Endothelial cell of umbilical vein (primary cell): ENCODE measurements at regions not wholly inside any gene's neighbourhood (a gene's known extent, or its start where the extent isn't known, plus 50 kb on each side); places are given as distances from the start of the nearest gene placed in this dataset.

Experiments
- BruUV-seq: library from RNA; stranded (reverse); fragments of 400-500 nt; replicated peaks from 2 replicates; lab custom pipeline; 2021; lab: Mats Ljungman, UMichigan
- CTCF ChIA-PET: fragments of 300-600, 350-600 bp; sonication (Branson Sonifier 250); formaldehyde crosslinking; loops from one replicate; lab custom pipeline; 2021; ENCODE audit warnings: antibody characterized with exemption, inconsistent platforms; lab: Charles Lee
- POLR2A ChIA-PET: fragments of 300-600, 350-600 bp; sonication (Branson Sonifier 250); formaldehyde crosslinking; loops from one replicate; lab custom pipeline; 2021; ENCODE audit warnings: antibody characterized with exemption, inconsistent platforms; lab: Charles Lee
- DNase-seq: peaks from one replicate; pipeline ENCODE4 v3.0.0-alpha.2; 2011; ENCODE audit warnings: low read depth, low spot score
- FAIRE-seq: peaks from 2 replicates; lab custom pipeline; 2011; peaks lifted over from hg19 to GRCh38; lab: Jason Lieb, UNC
- H2AFZ ChIP-seq: 2 replicates; pipeline ENCODE4 v1.6.0; 2012; ENCODE audit warnings: low read depth, low read length, control low read depth, inconsistent platforms
- H3K27ac ChIP-seq: 2 replicates; pipeline ENCODE4 v1.5.1; 2011; ENCODE audit warnings: low read depth, mild to moderate bottlenecking, control low read depth, low read length, moderate library complexity; ENCODE audit not compliant: insufficient read depth
- H3K27me3 ChIP-seq, 2 experiments: 2 replicates each; pipeline versions ENCODE4 v1.6.0 to v1.6.1; 2011; ENCODE audit warnings: low read length in 2 of 2, mixed read lengths in 1 of 2; ENCODE audit not compliant: control insufficient read depth in 2 of 2, insufficient read depth in 2 of 2
- H3K36me3 ChIP-seq, 2 experiments: 2 replicates in 1 of 2; 3 replicates in 1 of 2; pipeline ENCODE4 v1.5.1; 2011; ENCODE audit warnings: low read length in 2 of 2, mild to moderate bottlenecking in 1 of 2, moderate library complexity in 1 of 2; ENCODE audit not compliant: control insufficient read depth in 2 of 2, insufficient read depth in 2 of 2; ENCODE audit errors: extremely low read depth in 1 of 2
- H3K4me1 ChIP-seq: 3 replicates; pipeline ENCODE4 v1.5.1; 2011; ENCODE audit warnings: mild to moderate bottlenecking, low read length; ENCODE audit not compliant: control insufficient read depth, insufficient read depth; ENCODE audit errors: extremely low read depth
- H3K4me2 ChIP-seq: 2 replicates; pipeline ENCODE4 v1.6.1; 2011; ENCODE audit warnings: low read length, control low read depth, mixed read lengths; ENCODE audit not compliant: insufficient read depth
- H3K4me3 ChIP-seq, 3 experiments: fragments of 200-600 bp in 1 of 3; sonication (generic), shearing (Covaris generic) in 1 of 3; replicated peaks in 1 of 3; 2 replicates each; pipeline ENCODE4 v1.5.1; 2011 to 2016; ENCODE audit warnings: control low read depth in 3 of 3, low read length in 3 of 3, mild to moderate bottlenecking in 2 of 3, inconsistent platforms in 1 of 3, low read depth in 1 of 3, moderate library complexity in 1 of 3; ENCODE audit not compliant: insufficient read depth in 1 of 3
- H3K79me2 ChIP-seq: 2 replicates; pipeline ENCODE4 v1.6.0; 2012; ENCODE audit warnings: low read length, inconsistent platforms; ENCODE audit not compliant: control insufficient read depth, insufficient read depth
- H3K9ac ChIP-seq: replicated peaks from 2 replicates; pipeline ENCODE3; 2011; ENCODE audit warnings: low read length, control low read depth; ENCODE audit not compliant: insufficient read depth; ENCODE audit errors: extremely low read depth
- H3K9me1 ChIP-seq: replicated peaks from 3 replicates; pipeline ENCODE4 v1.6.0; 2011; ENCODE audit warnings: mild to moderate bottlenecking, low read length; ENCODE audit not compliant: control insufficient read depth, insufficient read depth; ENCODE audit errors: extremely low read depth
- H3K9me3 ChIP-seq: replicated peaks from 2 replicates; pipeline ENCODE4 v1.5.1; 2012; ENCODE audit warnings: low read length, inconsistent platforms; ENCODE audit not compliant: control insufficient read depth, insufficient read depth
- H4K20me1 ChIP-seq: replicated peaks from 2 replicates; pipeline ENCODE3; 2011; ENCODE audit warnings: mild to moderate bottlenecking, low read length; ENCODE audit not compliant: control insufficient read depth, insufficient read depth; ENCODE audit errors: extremely low read depth
- EZH2 ChIP-seq: IDR thresholded peaks from 2 replicates; pipeline ENCODE4 v1.6.1; 2012; ENCODE audit warnings: borderline replicate concordance, low read depth, mild to moderate bottlenecking, moderate library complexity, low read length, inconsistent platforms; ENCODE audit not compliant: severe bottlenecking
- FOS ChIP-seq: IDR thresholded peaks from 2 replicates; pipeline ENCODE4 v1.6.1; 2011; ENCODE audit warnings: mild to moderate bottlenecking, low read length, moderate library complexity, borderline replicate concordance; ENCODE audit not compliant: insufficient read depth
- GATA2 ChIP-seq: IDR thresholded peaks from 2 replicates; pipeline ENCODE4 v1.7.0; 2011; ENCODE audit warnings: low read depth, mild to moderate bottlenecking, moderate library complexity, mixed read lengths, low read length; ENCODE audit not compliant: insufficient read length, insufficient read depth
- JUN ChIP-seq: IDR thresholded peaks from 2 replicates; pipeline ENCODE4 v1.6.1; 2011; ENCODE audit warnings: borderline replicate concordance, low read depth; ENCODE audit not compliant: insufficient read length, insufficient read depth
- MYC ChIP-seq: IDR thresholded peaks from one replicate; pipeline ENCODE4 v1.6.1; 2011; ENCODE audit warnings: mild to moderate bottlenecking, low read depth, low read length
- POLR2A ChIP-seq: IDR thresholded peaks from 2 replicates; pipeline ENCODE4 v1.6.1; 2012; ENCODE audit warnings: low read depth, mild to moderate bottlenecking, control low read depth, low read length
- POLR2AphosphoS5 ChIP-seq: IDR thresholded peaks from 2 replicates; pipeline ENCODE4 v1.6.1; 2012; ENCODE audit warnings: low read depth, mild to moderate bottlenecking, control low read depth, low read length, moderate library complexity; ENCODE audit not compliant: insufficient read depth
- dilution Hi-C: fragments of 300-500 bp; cut with MboI; formaldehyde crosslinking; loops from one replicate; pipeline ENCODE4 v1.15.0; 2019; ENCODE audit warnings: low sequenced_read_pairs; ENCODE audit not compliant: extremely low pct_ligation_motif_present
- intact Hi-C: fragments of 100-400 bp; cut with micrococcal nuclease; formaldehyde crosslinking; loops from one replicate; pipeline ENCODE4 v1.10.0; 2022
- TF ChIP-seq, protein P1 (sequence below): IDR thresholded peaks from 2 replicates; pipeline ENCODE4 v1.6.1; 2011; ENCODE audit not compliant: insufficient read depth, insufficient read length
- TF ChIP-seq, protein P2 (sequence below), 2 donors: IDR thresholded peaks; 1 replicate in 1 of 2; 2 replicates in 1 of 2; pipeline ENCODE4 v1.5.1; 2011; ENCODE audit warnings: low read length in 2 of 2, mild to moderate bottlenecking in 2 of 2, moderate library complexity in 2 of 2, control low read depth in 1 of 2, inconsistent platforms in 1 of 2, low read depth in 1 of 2; ENCODE audit not compliant: insufficient read depth in 1 of 2; ENCODE audit errors: extremely low read depth in 1 of 2

- Histone ChIP-seq H4K20me1 (no peaks in the 10 kb centered on the region), H2AFZ (no peak overlapping the region), H3K4me1 (no peaks in the 10 kb centered on the region), H3K9me3 (peaks cover 6% of the 10 kb centered on the region), H3K4me3 (no peak overlapping the region), H3K79me2 (no peaks in the 10 kb centered on the region), H3K4me2 (no peak overlapping the region), H3K27ac (no peak overlapping the region), H3K9ac (no peak overlapping the region), H3K9me1 (no peaks in the 10 kb centered on the region), H3K36me3 (no peaks in the 10 kb centered on the region), H3K27me3 (no peaks in the 10 kb centered on the region)
- intact Hi-C loops (no loop called here), dilution Hi-C loops (no loop called here)
- no TSS peak for BruUV-seq
- POLR2A ChIA-PET = no interaction called here
- CTCF ChIA-PET = no interaction called here
- TF ChIP-seq, protein P1, sequence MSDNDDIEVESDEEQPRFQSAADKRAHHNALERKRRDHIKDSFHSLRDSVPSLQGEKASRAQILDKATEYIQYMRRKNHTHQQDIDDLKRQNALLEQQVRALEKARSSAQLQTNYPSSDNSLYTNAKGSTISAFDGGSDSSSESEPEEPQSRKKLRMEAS = no peak
- no peak for TF ChIP-seq POLR2AphosphoS5
- TF ChIP-seq FOS = no peak
- no peak for TF ChIP-seq JUN
- TF ChIP-seq POLR2A = no peak
- no peak for TF ChIP-seq EZH2
- TF ChIP-seq, protein P2, sequence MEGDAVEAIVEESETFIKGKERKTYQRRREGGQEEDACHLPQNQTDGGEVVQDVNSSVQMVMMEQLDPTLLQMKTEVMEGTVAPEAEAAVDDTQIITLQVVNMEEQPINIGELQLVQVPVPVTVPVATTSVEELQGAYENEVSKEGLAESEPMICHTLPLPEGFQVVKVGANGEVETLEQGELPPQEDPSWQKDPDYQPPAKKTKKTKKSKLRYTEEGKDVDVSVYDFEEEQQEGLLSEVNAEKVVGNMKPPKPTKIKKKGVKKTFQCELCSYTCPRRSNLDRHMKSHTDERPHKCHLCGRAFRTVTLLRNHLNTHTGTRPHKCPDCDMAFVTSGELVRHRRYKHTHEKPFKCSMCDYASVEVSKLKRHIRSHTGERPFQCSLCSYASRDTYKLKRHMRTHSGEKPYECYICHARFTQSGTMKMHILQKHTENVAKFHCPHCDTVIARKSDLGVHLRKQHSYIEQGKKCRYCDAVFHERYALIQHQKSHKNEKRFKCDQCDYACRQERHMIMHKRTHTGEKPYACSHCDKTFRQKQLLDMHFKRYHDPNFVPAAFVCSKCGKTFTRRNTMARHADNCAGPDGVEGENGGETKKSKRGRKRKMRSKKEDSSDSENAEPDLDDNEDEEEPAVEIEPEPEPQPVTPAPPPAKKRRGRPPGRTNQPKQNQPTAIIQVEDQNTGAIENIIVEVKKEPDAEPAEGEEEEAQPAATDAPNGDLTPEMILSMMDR (IDR thresholded peaks at IDR 0.05; ENCODE audit: extremely low read depth in 1 of 2, insufficient read depth in 1 of 2, low read depth in 1 of 2, low read length in 2 of 2) = no peak
- TF ChIP-seq MYC = no peak
- TF ChIP-seq GATA2 = no peak
- FAIRE-seq = no peak
- DNase-seq = no peak
Observed at GRCh38 chr5:25459082-25459481, 814.3 kb upstream of the CDH10 start.
